DOHH2 (cell line): ENCODE measurements at regions not wholly inside any gene's neighbourhood (a gene's known extent, or its start where the extent isn't known, plus 50 kb on each side); places are given as distances from the start of the nearest gene placed in this dataset.

ENCODE experiments used
- CTCF ChIP-seq: fragments of 200-600 bp; sonication (generic); IDR thresholded peaks from one replicate; pipeline ENCODE4 v1.5.1; 2014; ENCODE audit warnings: antibody characterized with exemption, mild to moderate bottlenecking, low read depth, low read length; ENCODE audit not compliant: poor library complexity, severe bottlenecking
- EZH2phosphoT487 ChIP-seq: fragments of 200-600 bp; sonication (generic); IDR thresholded peaks from 2 replicates; pipeline ENCODE4 v1.6.1; 2017; ENCODE audit warnings: borderline replicate concordance, mild to moderate bottlenecking, antibody characterized with exemption, low read length, moderate library complexity, mixed read lengths

GRCh38 chr6:149176971-149177667 lies 140.4 kb upstream of the TAB2 start:
- TF ChIP-seq CTCF (no peak), EZH2phosphoT487 (no peak)
